HEK293 (cell line): ENCODE measurements at regions not wholly inside any gene's neighbourhood (a gene's known extent, or its start where the extent isn't known, plus 50 kb on each side); places are given as distances from the start of the nearest gene placed in this dataset.

ENCODE experiments used
- CTCF ChIA-PET: fragments of 350-600 bp; formaldehyde crosslinking; extraction: SDS; loops from one replicate; lab custom pipeline; 2021; ENCODE audit warnings: antibody characterized with exemption; lab: Yijun Ruan, JAX
- POLR2A ChIA-PET: fragments of 300-600 bp; formaldehyde crosslinking; extraction: SDS; loops from one replicate; lab custom pipeline; 2020; ENCODE audit warnings: antibody characterized with exemption, inconsistent platforms; lab: Yijun Ruan, JAX
- H3K27ac ChIP-seq: fragments of 200-500 bp; sonication (Bioruptor generic); 2 replicates; pipeline ENCODE4 v1.5.1; 2014; ENCODE audit warnings: low read depth, low read length, control low read depth, inconsistent platforms; ENCODE audit errors: extremely low read depth
- H3K36me3 ChIP-seq, 2 experiments: fragments of 200-500 bp in 1 of 2; sonication (Bioruptor generic) in 1 of 2; 1 replicate in 1 of 2; 2 replicates in 1 of 2; pipeline ENCODE4 v1.5.1; 2014 to 2017; ENCODE audit warnings: inconsistent platforms in 2 of 2, low read length in 2 of 2; ENCODE audit not compliant: control insufficient read depth in 2 of 2, insufficient read depth in 1 of 2
- H3K4me1 ChIP-seq: fragments of 200-500 bp; sonication (Bioruptor generic); 2 replicates; pipeline ENCODE4 v1.5.1; 2014; ENCODE audit warnings: mild to moderate bottlenecking, low read length, inconsistent platforms; ENCODE audit not compliant: control insufficient read depth, insufficient read depth
- H3K4me3 ChIP-seq: 2 replicates; pipeline ENCODE4 v1.5.1; 2011; ENCODE audit warnings: low read depth, mild to moderate bottlenecking, control low read depth, low read length, moderate library complexity
- H3K9me3 ChIP-seq: fragments of 200-500 bp; sonication (Bioruptor generic); 2 replicates; pipeline ENCODE4 v1.5.1; 2014; ENCODE audit warnings: low read depth, low read length, inconsistent platforms; ENCODE audit not compliant: control insufficient read depth, insufficient read depth
- BCL11A ChIP-seq: fragments of 450-650 bp; formaldehyde crosslinking; IDR thresholded peaks from 2 replicates; pipeline ENCODE4 v1.5.1; 2016; ENCODE audit warnings: low read depth, missing biosample characterization, missing genetic modification characterization
- EGR2 ChIP-seq: fragments of 450-650 bp; formaldehyde crosslinking; IDR thresholded peaks from 2 replicates; pipeline ENCODE4 v1.5.1; 2016; ENCODE audit warnings: low read depth, missing biosample characterization, missing genetic modification characterization
- GLI4 ChIP-seq: fragments of 450-650 bp; formaldehyde crosslinking; IDR thresholded peaks from 2 replicates; pipeline ENCODE4 v1.5.1; 2016; ENCODE audit warnings: missing biosample characterization, missing genetic modification characterization
- GLIS2 ChIP-seq: fragments of 450-650 bp; formaldehyde crosslinking; IDR thresholded peaks from 2 replicates; pipeline ENCODE4 v1.5.1; 2016; ENCODE audit warnings: missing biosample characterization, missing genetic modification characterization
- IKZF3 ChIP-seq: fragments of 450-650 bp; IDR thresholded peaks from 2 replicates; pipeline ENCODE4 v1.5.0; 2018; ENCODE audit warnings: missing biosample characterization, mild to moderate bottlenecking, missing genetic modification characterization, moderate library complexity
- PRDM10 ChIP-seq: fragments of 450-650 bp; formaldehyde crosslinking; IDR thresholded peaks from 2 replicates; pipeline ENCODE4 v1.5.1; 2016; ENCODE audit warnings: missing biosample characterization, missing genetic modification characterization
- PRDM4 ChIP-seq: fragments of 450-650 bp; formaldehyde crosslinking; IDR thresholded peaks from 2 replicates; pipeline ENCODE4 v1.5.1; 2017; ENCODE audit warnings: missing biosample characterization, missing genetic modification characterization
- TSHZ1 ChIP-seq: fragments of 450-650 bp; formaldehyde crosslinking; IDR thresholded peaks from 2 replicates; pipeline ENCODE4 v1.5.1; 2016; ENCODE audit warnings: missing biosample characterization, missing genetic modification characterization, borderline replicate concordance
- ZNF146 ChIP-seq: fragments of 450-650 bp; formaldehyde crosslinking; IDR thresholded peaks from 2 replicates; pipeline ENCODE4 v1.5.1; 2016; ENCODE audit warnings: missing biosample characterization, missing genetic modification characterization
- ZNF211 ChIP-seq: fragments of 450-650 bp; formaldehyde crosslinking; IDR thresholded peaks from 2 replicates; pipeline ENCODE4 v1.5.1; 2016; ENCODE audit warnings: low read depth, missing biosample characterization, missing genetic modification characterization
- ZNF23 ChIP-seq: fragments of 450-650 bp; formaldehyde crosslinking; IDR thresholded peaks from 2 replicates; pipeline ENCODE4 v1.5.1; 2016; ENCODE audit warnings: missing biosample characterization, missing genetic modification characterization, borderline replicate concordance
- ZNF24 ChIP-seq: fragments of 450-650 bp; formaldehyde crosslinking; IDR thresholded peaks from 2 replicates; pipeline ENCODE4 v1.5.1; 2016; ENCODE audit warnings: missing biosample characterization, missing genetic modification characterization
- ZNF26 ChIP-seq: fragments of 450-650 bp; formaldehyde crosslinking; IDR thresholded peaks from 2 replicates; pipeline ENCODE4 v1.5.1; 2016; ENCODE audit warnings: missing biosample characterization, missing genetic modification characterization
- ZNF350 ChIP-seq: fragments of 450-650 bp; formaldehyde crosslinking; IDR thresholded peaks from 2 replicates; pipeline ENCODE4 v1.5.0; 2017; ENCODE audit warnings: missing biosample characterization, mild to moderate bottlenecking, missing genetic modification characterization
- ZNF473 ChIP-seq: fragments of 450-650 bp; formaldehyde crosslinking; IDR thresholded peaks from 2 replicates; pipeline ENCODE4 v1.5.1; 2017; ENCODE audit warnings: missing biosample characterization, missing genetic modification characterization
- ZNF580 ChIP-seq: fragments of 450-650 bp; formaldehyde crosslinking; IDR thresholded peaks from 2 replicates; pipeline ENCODE4 v1.5.1; 2016; ENCODE audit warnings: missing biosample characterization, missing genetic modification characterization
- ZNF600 ChIP-seq: fragments of 450-650 bp; formaldehyde crosslinking; IDR thresholded peaks from 2 replicates; pipeline ENCODE4 v1.5.1; 2016; ENCODE audit warnings: missing biosample characterization, missing genetic modification characterization
- ZNF624 ChIP-seq: fragments of 450-650 bp; formaldehyde crosslinking; IDR thresholded peaks from 2 replicates; pipeline ENCODE4 v1.5.1; 2017; ENCODE audit warnings: missing biosample characterization, missing genetic modification characterization
- ZNF629 ChIP-seq: fragments of 450-650 bp; formaldehyde crosslinking; IDR thresholded peaks from 2 replicates; pipeline ENCODE4 v1.5.1; 2017; ENCODE audit warnings: missing biosample characterization, missing genetic modification characterization

- TF ChIP-seq ZNF26 (tag by site-specific recombination), result no peak
- TF ChIP-seq PRDM4 (tag by site-specific recombination), result no peak
- TF ChIP-seq, all 188 proteins: peak for 0
Observed at GRCh38 chrX:42149765-42150164, 226.4 kb upstream of the CASK start (continued).

GRCh38 chrX:42149281-42149680, 225.9 kb upstream of the CASK start:
- POLR2A ChIA-PET, result no interaction called here
- CTCF ChIA-PET, result interaction anchor here (0.7 kb wide), 1 partner anchor 206 kb away, joined by 3 read pairs; no protein-coding TSS in a partner anchor

GRCh38 chrX:42143866-42144592, 220.7 kb upstream of the CASK start:
- CTCF ChIA-PET, result no interaction called here
- peak overlapping the region; percentile 53 for H3K27ac ChIP-seq
- POLR2A ChIA-PET, result interaction anchor here (0.6 to 1.7 kb wide), 2 partner anchors 221 to 232 kb away, joined by 4 to 5 read pairs; partner anchors contain the start of gene CASK
- peak; percentile 68; the same call in 1 of the 2 replicates for TF ChIP-seq EGR2 (tag by site-specific recombination)
- no peak for TF ChIP-seq ZNF350 (tag by site-specific recombination)
- no peak for TF ChIP-seq IKZF3 (tag by site-specific recombination)
- no peak for TF ChIP-seq ZNF23
- no peak for TF ChIP-seq GLI4 (tag by site-specific recombination)
- no peak for TF ChIP-seq ZNF24
- peak; percentile 38; the same call in 1 of the 2 replicates for TF ChIP-seq PRDM10
- TF ChIP-seq ZNF211 (tag by site-specific recombination), result no peak
- no peak for TF ChIP-seq ZNF624 (tag by site-specific recombination)
- no peak for TF ChIP-seq ZNF580
- TF ChIP-seq BCL11A, result no peak
- TF ChIP-seq GLIS2 (tag by site-specific recombination), result peak; percentile 34; the same call in 1 of the 2 replicates
- TF ChIP-seq ZNF146 (tag by site-specific recombination), result no peak
- TF ChIP-seq ZNF26 (tag by site-specific recombination), result no peak
- TF ChIP-seq TSHZ1 (tag by site-specific recombination), result no peak
- peak; percentile 27; the same call in 1 of the 2 replicates for TF ChIP-seq ZNF600

More at GRCh38 chrX:42149281-42149680, 225.9 kb upstream of the CASK start:
- Histone ChIP-seq H3K4me1 (no peaks in the 10 kb centered on the region), H3K27ac (no peak overlapping the region), H3K9me3 (no peaks in the 10 kb centered on the region), H3K4me3 (no peak overlapping the region), H3K36me3 (no peaks in the 10 kb centered on the region)
- 0 out of 2 replicates have a peak, but pooled peaks have one; percentile 34 for TF ChIP-seq ZNF629 (tag by site-specific recombination)
- no peak for TF ChIP-seq ZNF473 (tag by site-specific recombination)

More at GRCh38 chrX:42143866-42144592, 220.7 kb upstream of the CASK start:
- peaks cover 3% of the 10 kb centered on the region; the same call in 1 of the 2 replicates for H3K4me1 ChIP-seq
- H3K9me3 ChIP-seq, result no peaks in the 10 kb centered on the region; the same call in none of the 2 replicates
- H3K4me3 ChIP-seq, result no peak overlapping the region
- no peaks in the 10 kb centered on the region for H3K36me3 ChIP-seq
